Stomach (tissue), 8 donors: ENCODE measurements at regions not wholly inside any gene's neighbourhood (a gene's known extent, or its start where the extent isn't known, plus 50 kb on each side); places are given as distances from the start of the nearest gene placed in this dataset.

Source experiments
- DNase-seq, 2 donors: peaks; one replicate each; pipeline versions ENCODE4 v3.0.0 to v3.0.0-alpha.2; 2013 to 2019
- H3K27ac ChIP-seq, 5 donors: fragments of 200-600 bp in 4 of 5; sonication (generic) in 4 of 5; one replicate each; pipeline ENCODE4 v1.5.1; 2013 to 2019; ENCODE audit warnings: mild to moderate bottlenecking in 1 of 5, moderate library complexity in 1 of 5
- H3K27me3 ChIP-seq, 3 donors: fragments of 200-600 bp; sonication (generic); one replicate each; pipeline ENCODE4 v1.5.1; 2017 to 2019; ENCODE audit warnings: mixed run types in 1 of 3
- H3K36me3 ChIP-seq, 4 donors: fragments of 200-600 bp; sonication (generic); 1 replicate in 3 of 4; 2 replicates in 1 of 4; pipeline ENCODE4 v1.5.1; 2016 to 2019
- H3K4me1 ChIP-seq, 4 donors: fragments of 200-600 bp; sonication (generic); one replicate each; pipeline ENCODE4 v1.5.1; 2016 to 2019
- H3K4me3 ChIP-seq, 4 donors: fragments of 200-600 bp; sonication (generic) in 3 of 4; one replicate each; pipeline ENCODE4 v1.5.1; 2016 to 2019; ENCODE audit warnings: mild to moderate bottlenecking in 1 of 4
- H3K9me3 ChIP-seq, 4 donors: fragments of 200-600 bp; sonication (generic); one replicate each; pipeline ENCODE4 v1.5.1; 2016 to 2019
- CTCF ChIP-seq, 7 experiments: fragments of 450-650 bp in 4 of 7; fragments of 200-600 bp in 3 of 7; sonication (generic) in 3 of 7; IDR thresholded peaks; one replicate each; pipeline ENCODE4 v1.5.1; 2016 to 2019; ENCODE audit warnings: antibody characterized with exemption in 7 of 7, control low read depth in 2 of 7, mild to moderate bottlenecking in 1 of 7
- EP300 ChIP-seq: sonication (generic); formaldehyde crosslinking; IDR thresholded peaks from one replicate; pipeline ENCODE4 v1.6.1; 2017; ENCODE audit warnings: antibody characterized with exemption
- POLR2A ChIP-seq, 4 donors: fragments of 450-650 bp; IDR thresholded peaks; one replicate each; pipeline ENCODE4 v1.6.1; 2016; ENCODE audit warnings: antibody characterized with exemption in 4 of 4, control low read depth in 2 of 4, mild to moderate bottlenecking in 1 of 4, moderate library complexity in 1 of 4
- POLR2AphosphoS5 ChIP-seq, 3 donors: sonication (generic); formaldehyde crosslinking; IDR thresholded peaks; one replicate each; pipeline ENCODE4 v1.6.1; 2016; ENCODE audit warnings: antibody characterized with exemption in 3 of 3
- WGBS, 5 donors: extraction: QIAGEN DNeasy Blood & Tissue Kit in 3 of 5; methylation state at CpG; one replicate each; pipeline versions ENCODE4 v1.1.5 to v1.1.7; 2013 to 2018; 5-methylcytosine and 5-hydroxymethylcytosine counted together
- intact Hi-C: fragments of 100-400 bp; cut with DNase I; formaldehyde crosslinking; loops from one replicate; pipeline ENCODE4 v1.15.1; 2023; ENCODE audit warnings: low total_unique reads
- donor health status: healthy with polysubstance abuse.
- donor health status: Bipolar disorder and iron deficiency.
- donor health status: healthy.

DNA sequence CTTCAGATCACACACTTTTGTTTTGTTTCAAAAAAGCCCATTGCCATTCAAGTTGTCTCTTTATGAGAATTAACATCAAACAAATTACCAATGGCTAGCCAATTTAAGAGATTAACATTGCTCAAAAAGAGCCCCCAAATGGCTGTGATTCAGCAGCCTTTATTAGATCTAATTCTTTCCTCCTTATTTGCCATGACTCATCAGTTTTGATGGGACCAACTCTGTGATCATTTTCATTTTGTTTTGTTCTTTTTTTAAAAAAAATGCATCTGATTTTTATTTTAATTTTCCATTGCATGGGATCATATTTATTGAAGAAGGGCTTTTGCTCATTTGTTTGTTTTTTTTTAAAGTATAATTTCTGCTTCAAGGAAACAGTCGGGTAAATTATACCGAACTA lies 161.6 kb upstream of the FRMPD4 start:
- H3K4me1 ChIP-seq, result no peaks in the 10 kb centered on the region
- 89 to 96% (median 94%) methylated on average over 2 of the region's 2 CpGs for WGBS, 5 donors
- H3K36me3 ChIP-seq, result no peaks in the 10 kb centered on the region
- intact Hi-C loops, result no loop called here
- no peak overlapping the region for H3K4me3 ChIP-seq
- TF ChIP-seq CTCF (IDR thresholded peaks at IDR 0.05) (no peak), EP300 (no peak)
- no peak for DNase-seq
- no peak overlapping the region for H3K27ac ChIP-seq
- no peaks in the 10 kb centered on the region for H3K27me3 ChIP-seq
- H3K9me3 ChIP-seq, result no peaks in the 10 kb centered on the region

- intact Hi-C loops, result no loop called here
- Histone ChIP-seq H3K27ac (no peak overlapping the region), H3K9me3 (peaks cover 0 to 5% (median 2%) of the 10 kb centered on the region in 4 donors), H3K36me3 (no peaks in the 10 kb centered on the region), H3K27me3 (no peaks in the 10 kb centered on the region), H3K4me3 (no peak overlapping the region), H3K4me1 (no peaks in the 10 kb centered on the region)
- TF ChIP-seq POLR2AphosphoS5 (IDR thresholded peaks at IDR 0.05), result no peak
- TF ChIP-seq CTCF (IDR thresholded peaks at IDR 0.05), result no peak
- no peak for TF ChIP-seq EP300
- TF ChIP-seq POLR2A (IDR thresholded peaks at IDR 0.05), result no peak
- DNase-seq, result no peak
Observed at GRCh38 chrX:11992271-11992670, 146.0 kb upstream of the FRMPD4 start.

DNA sequence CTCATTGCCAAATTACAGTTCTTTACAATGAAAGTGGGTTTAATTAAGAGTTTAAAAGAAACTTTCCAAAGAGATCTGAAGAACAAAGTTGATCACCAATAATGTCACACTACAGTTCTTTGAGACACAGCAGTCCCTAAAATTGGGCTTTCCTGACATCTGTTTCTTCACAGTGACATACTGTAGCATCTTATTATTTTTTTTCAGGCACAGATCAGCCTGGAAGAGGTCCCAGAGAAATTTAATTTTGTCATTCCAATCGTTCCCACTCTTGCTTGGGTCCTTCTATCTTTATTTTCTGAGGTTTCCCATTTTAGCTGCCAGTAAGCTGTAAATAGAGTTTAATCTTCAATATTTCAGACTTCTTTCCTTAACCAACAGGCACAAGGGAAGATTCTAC lies 143.1 kb upstream of the FRMPD4 start:
- TF ChIP-seq POLR2AphosphoS5 (IDR thresholded peaks at IDR 0.05), result no peak
- no peak for TF ChIP-seq EP300
- no peak for TF ChIP-seq CTCF (IDR thresholded peaks at IDR 0.05)
- TF ChIP-seq POLR2A (IDR thresholded peaks at IDR 0.05), result no peak
- WGBS, 5 donors, result 8 to 25% (median 22%) methylated on average over 1 of the region's 1 CpG

DNA sequence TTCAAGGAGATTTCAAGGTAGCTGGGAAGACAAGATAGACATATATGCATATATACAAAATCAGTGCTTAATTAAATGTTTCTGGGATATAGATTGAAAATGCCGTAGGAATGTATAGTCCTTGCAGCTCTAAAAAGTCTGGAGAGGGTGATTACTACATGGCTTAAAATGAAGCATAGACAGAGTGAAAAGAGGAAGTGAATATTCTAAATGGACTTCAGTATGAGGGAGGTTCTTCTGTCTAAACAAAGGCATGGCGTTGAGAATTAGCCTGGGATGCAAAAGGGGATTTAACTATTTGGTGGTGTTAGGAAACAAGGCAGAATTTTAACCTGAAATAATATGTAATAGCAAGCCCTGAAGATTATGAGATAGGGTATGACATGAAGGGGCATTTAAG lies 141.5 kb upstream of the FRMPD4 start:
- Histone ChIP-seq H3K27me3 (no peaks in the 10 kb centered on the region), H3K4me1 (no peaks in the 10 kb centered on the region), H3K9me3 (no peaks in the 10 kb centered on the region), H3K36me3 (no peaks in the 10 kb centered on the region), H3K4me3 (no peak overlapping the region), H3K27ac (no peak overlapping the region)
- WGBS, 5 donors, result 43 to 65% (median 51%) methylated on average over 2 of the region's 2 CpGs
- DNase-seq, result no peak
- intact Hi-C loops, result no loop called here
- no peak for TF ChIP-seq POLR2A (IDR thresholded peaks at IDR 0.05)
- TF ChIP-seq EP300, result no peak
- TF ChIP-seq CTCF (IDR thresholded peaks at IDR 0.05), result no peak
- TF ChIP-seq POLR2AphosphoS5 (IDR thresholded peaks at IDR 0.05), result no peak

More for the DNA sequence above, 143.1 kb upstream of the FRMPD4 start:
- intact Hi-C loops, result no loop called here
- Histone ChIP-seq H3K36me3 (no peaks in the 10 kb centered on the region), H3K4me1 (no peaks in the 10 kb centered on the region), H3K27me3 (no peaks in the 10 kb centered on the region), H3K9me3 (no peaks in the 10 kb centered on the region), H3K27ac (no peak overlapping the region), H3K4me3 (no peak overlapping the region)
- DNase-seq, result no peak

DNA sequence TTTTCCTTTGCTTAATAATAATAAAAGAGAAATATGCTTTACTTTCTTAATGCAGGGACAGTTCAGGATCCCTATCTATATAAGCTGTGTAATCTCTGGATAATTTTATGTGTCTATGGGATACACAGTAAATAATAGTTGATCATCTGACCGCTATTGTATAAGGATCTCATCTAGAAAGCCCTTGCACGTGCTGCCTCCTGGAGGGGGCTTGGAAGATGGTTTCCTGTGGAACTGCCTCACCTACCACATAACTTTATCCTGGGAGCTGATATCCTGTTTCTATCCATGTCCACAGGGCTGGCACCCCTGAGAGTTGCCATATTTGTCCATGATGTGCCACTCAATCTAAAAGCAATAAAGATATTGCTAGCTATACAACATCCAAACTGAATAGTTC lies 139.3 kb upstream of the FRMPD4 start:
- Histone ChIP-seq H3K4me1 (no peaks in the 10 kb centered on the region), H3K9me3 (no peaks in the 10 kb centered on the region), H3K36me3 (no peaks in the 10 kb centered on the region), H3K27ac (no peak overlapping the region), H3K4me3 (no peak overlapping the region), H3K27me3 (no peaks in the 10 kb centered on the region)
- WGBS, 5 donors, result 14 to 56% (median 46%) methylated on average over 2 of the region's 2 CpGs
- DNase-seq, result peak in 1 of 2 donors; percentile 2
- intact Hi-C loops, result no loop called here
- no peak for TF ChIP-seq CTCF (IDR thresholded peaks at IDR 0.05)
- no peak for TF ChIP-seq POLR2AphosphoS5 (IDR thresholded peaks at IDR 0.05)
- no peak for TF ChIP-seq POLR2A (IDR thresholded peaks at IDR 0.05)
- no peak for TF ChIP-seq EP300
